HTR-8/SVneo (cell line): ENCODE measurements at regions not wholly inside any gene's neighbourhood (a gene's known extent, or its start where the extent isn't known, plus 50 kb on each side); places are given as distances from the start of the nearest gene placed in this dataset.
A peak's percentile ranks its signal among the peaks of the same experiment; 100 is the strongest.

Experiments
- DNase-seq: peaks from one replicate; pipeline ENCODE4 v3.0.0; 2011; ENCODE audit warnings: low spot score, mixed read lengths; ENCODE audit not compliant: insufficient read length
- FAIRE-seq: peaks from 2 replicates; lab custom pipeline; 2011; peaks lifted over from hg19 to GRCh38; lab: Jason Lieb, UNC

- DNase-seq = no peak
- no peak for FAIRE-seq
These were observed 57.3 kb downstream of the HHEX start for GRCh38 chr10:92747066-92747465.

- no peak for FAIRE-seq
- DNase-seq = no peak
These were observed 57.8 kb downstream of the HHEX start for GRCh38 chr10:92747600-92747999.

GRCh38 chr10:92750791-92751533 is 61.2 kb downstream of the HHEX start:
- DNase-seq = no peak
- no peak for FAIRE-seq

- FAIRE-seq (no peak), DNase-seq (no peak)
These were observed 61.7 kb downstream of the HHEX start for GRCh38 chr10:92751534-92751811.

- no peak for DNase-seq
- no peak for FAIRE-seq
These were observed 62.1 kb downstream of the HHEX start for GRCh38 chr10:92751827-92752226.

- FAIRE-seq = no peak
- DNase-seq = no peak
These were observed 64.1 kb downstream of the HHEX start for GRCh38 chr10:92753865-92754264.

- FAIRE-seq (no peak), DNase-seq (no peak)
These were observed 66.0 kb downstream of the HHEX start for GRCh38 chr10:92755725-92756124.

- no peak for DNase-seq
These were observed 66.7 kb downstream of the HHEX start for GRCh38 chr10:92756201-92757065.

GRCh38 chr10:92757066-92757710 is 67.4 kb downstream of the HHEX start:
- peak; percentile 47 for DNase-seq
- no peak for FAIRE-seq

More at GRCh38 chr10:92756201-92757065, 66.7 kb downstream of the HHEX start:
- no peak for FAIRE-seq

- no peak for DNase-seq
- no peak for FAIRE-seq
These were observed 68.0 kb downstream of the HHEX start for GRCh38 chr10:92757711-92758104.

- FAIRE-seq (no peak), DNase-seq (no peak)
These were observed 68.8 kb downstream of the HHEX start for GRCh38 chr10:92758594-92758993.

- DNase-seq = no peak
- FAIRE-seq = no peak
These were observed 70.9 kb downstream of the HHEX start for GRCh38 chr10:92760609-92761008.

GRCh38 chr10:92761571-92761970 is 71.8 kb downstream of the HHEX start:
- DNase-seq = no peak

GRCh38 chr10:92763634-92764155 is 73.9 kb downstream of the HHEX start:
- FAIRE-seq (no peak), DNase-seq (no peak)

More at GRCh38 chr10:92761571-92761970, 71.8 kb downstream of the HHEX start:
- no peak for FAIRE-seq

GRCh38 chr10:92766451-92766850 is 76.7 kb downstream of the HHEX start:
- FAIRE-seq (no peak), DNase-seq (no peak)

- no peak for FAIRE-seq
- no peak for DNase-seq
These were observed 78.3 kb downstream of the HHEX start for GRCh38 chr10:92768104-92768503.

- DNase-seq (no peak), FAIRE-seq (no peak)
These were observed 74.5 kb upstream of the EXOC6 start for GRCh38 chr10:92773776-92774175.

- FAIRE-seq (no peak), DNase-seq (no peak)
These were observed 70.2 kb upstream of the EXOC6 start for GRCh38 chr10:92778091-92778490.

- FAIRE-seq = no peak
- DNase-seq = no peak
These were observed 63.2 kb upstream of the EXOC6 start for GRCh38 chr10:92785118-92785517.

- DNase-seq (no peak), FAIRE-seq (no peak)
These were observed 60.7 kb upstream of the EXOC6 start for GRCh38 chr10:92787557-92788152.
